ENCODE measurements at regions not wholly inside any gene's neighbourhood (a gene's known extent, or its start where the extent isn't known, plus 50 kb on each side); places are given as distances from the start of the nearest gene placed in this dataset.

DNA sequence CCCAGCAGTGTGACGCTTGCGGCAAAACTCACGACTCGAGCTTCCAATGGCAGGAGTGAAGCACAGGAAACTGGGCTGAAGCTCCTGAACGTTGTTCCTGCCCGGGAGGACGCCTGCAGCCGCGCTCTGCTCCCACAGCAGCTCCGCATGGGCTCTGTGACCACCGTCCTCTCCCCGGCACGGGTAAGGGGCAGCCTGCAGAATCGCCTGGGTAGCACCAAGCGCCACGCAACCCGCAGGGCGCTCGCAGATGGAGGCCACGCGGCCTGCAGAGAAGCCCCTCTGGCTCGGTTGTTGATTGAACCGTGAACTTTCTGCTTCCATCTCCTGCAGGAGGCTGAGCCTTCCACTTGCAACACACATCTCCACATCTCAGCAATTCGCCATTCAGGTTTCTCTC lies 63.3 kb upstream of the ZNF236 start:
- TF ChIP-seq EZH2 (IDR thresholded peaks at IDR 0.05; ENCODE audit: low read length, missing control alignments): no peak
- TF ChIP-seq, protein P1, sequence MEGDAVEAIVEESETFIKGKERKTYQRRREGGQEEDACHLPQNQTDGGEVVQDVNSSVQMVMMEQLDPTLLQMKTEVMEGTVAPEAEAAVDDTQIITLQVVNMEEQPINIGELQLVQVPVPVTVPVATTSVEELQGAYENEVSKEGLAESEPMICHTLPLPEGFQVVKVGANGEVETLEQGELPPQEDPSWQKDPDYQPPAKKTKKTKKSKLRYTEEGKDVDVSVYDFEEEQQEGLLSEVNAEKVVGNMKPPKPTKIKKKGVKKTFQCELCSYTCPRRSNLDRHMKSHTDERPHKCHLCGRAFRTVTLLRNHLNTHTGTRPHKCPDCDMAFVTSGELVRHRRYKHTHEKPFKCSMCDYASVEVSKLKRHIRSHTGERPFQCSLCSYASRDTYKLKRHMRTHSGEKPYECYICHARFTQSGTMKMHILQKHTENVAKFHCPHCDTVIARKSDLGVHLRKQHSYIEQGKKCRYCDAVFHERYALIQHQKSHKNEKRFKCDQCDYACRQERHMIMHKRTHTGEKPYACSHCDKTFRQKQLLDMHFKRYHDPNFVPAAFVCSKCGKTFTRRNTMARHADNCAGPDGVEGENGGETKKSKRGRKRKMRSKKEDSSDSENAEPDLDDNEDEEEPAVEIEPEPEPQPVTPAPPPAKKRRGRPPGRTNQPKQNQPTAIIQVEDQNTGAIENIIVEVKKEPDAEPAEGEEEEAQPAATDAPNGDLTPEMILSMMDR (conservative IDR thresholded peaks at IDR 0.05 in 1 of 2, IDR thresholded peaks at IDR 0.05 in 1 of 2; ENCODE audit: low read depth in 1 of 2, low read length in 2 of 2): no peak

All from fibroblast of lung (primary cell).